WERI-Rb-1 (cell line): ENCODE measurements at regions not wholly inside any gene's neighbourhood (a gene's known extent, or its start where the extent isn't known, plus 50 kb on each side); places are given as distances from the start of the nearest gene placed in this dataset.

ENCODE experiments used
- DNase-seq: peaks from one replicate; pipeline ENCODE4 v3.0.0-alpha.2; 2020
- H3K27ac ChIP-seq: fragments of 250-450 bp; sonication (Bioruptor Pico); 2 replicates; pipeline ENCODE4 v1.5.1; 2020; ENCODE audit warnings: mild to moderate bottlenecking, moderate library complexity
- H3K27me3 ChIP-seq: fragments of 250-450 bp; sonication (Bioruptor Pico); 2 replicates; pipeline ENCODE4 v1.5.1; 2021; ENCODE audit warnings: mild to moderate bottlenecking, low read depth, moderate library complexity; ENCODE audit not compliant: insufficient read depth, severe bottlenecking
- H3K36me3 ChIP-seq: fragments of 250-450 bp; sonication (Bioruptor Pico); 2 replicates; pipeline ENCODE4 v1.5.1; 2020; ENCODE audit warnings: mild to moderate bottlenecking, moderate library complexity
- H3K4me3 ChIP-seq: 2 replicates; pipeline ENCODE4 v1.5.1; 2011; ENCODE audit warnings: low read depth, mild to moderate bottlenecking, control low read depth, low read length
- H3K9me3 ChIP-seq: fragments of 250-450 bp; sonication (Bioruptor Pico); 2 replicates; pipeline ENCODE4 v1.5.1; 2021; ENCODE audit warnings: mild to moderate bottlenecking, moderate library complexity; ENCODE audit not compliant: severe bottlenecking
- CTCF ChIP-seq: IDR thresholded peaks from 2 replicates; pipeline ENCODE4 v1.5.1; 2011; ENCODE audit warnings: low read depth, mild to moderate bottlenecking, control low read depth, inconsistent platforms, low read length

- Histone ChIP-seq H3K4me3 (no peak overlapping the region), H3K27ac (no peak overlapping the region), H3K27me3 (no peaks in the 10 kb centered on the region), H3K36me3 (no peaks in the 10 kb centered on the region), H3K9me3 (no peaks in the 10 kb centered on the region)
- TF ChIP-seq CTCF, result no peak
- DNase-seq, result no peak
Observed at GRCh38 chr13:76719955-76720354, 166.2 kb downstream of the KCTD12 start.

GRCh38 chr13:76717092-76717491 is 169.1 kb downstream of the KCTD12 start:
- TF ChIP-seq CTCF, result no peak
- Histone ChIP-seq H3K4me3 (no peak overlapping the region), H3K27me3 (no peaks in the 10 kb centered on the region), H3K27ac (no peak overlapping the region), H3K36me3 (no peaks in the 10 kb centered on the region), H3K9me3 (no peaks in the 10 kb centered on the region)
- no peak for DNase-seq

GRCh38 chr13:76715621-76716020 is 170.6 kb downstream of the KCTD12 start:
- DNase-seq, result no peak
- Histone ChIP-seq H3K27ac (no peak overlapping the region), H3K4me3 (no peak overlapping the region), H3K36me3 (no peaks in the 10 kb centered on the region), H3K9me3 (no peaks in the 10 kb centered on the region), H3K27me3 (no peaks in the 10 kb centered on the region)
- TF ChIP-seq CTCF, result no peak

- TF ChIP-seq CTCF, result no peak
- Histone ChIP-seq H3K27ac (no peak overlapping the region), H3K4me3 (no peak overlapping the region), H3K27me3 (no peaks in the 10 kb centered on the region), H3K9me3 (no peaks in the 10 kb centered on the region), H3K36me3 (no peaks in the 10 kb centered on the region)
- DNase-seq, result no peak
Observed at GRCh38 chr13:76715075-76715474, 171.1 kb downstream of the KCTD12 start.

- Histone ChIP-seq H3K27me3 (no peaks in the 10 kb centered on the region), H3K9me3 (no peaks in the 10 kb centered on the region), H3K36me3 (no peaks in the 10 kb centered on the region), H3K4me3 (no peak overlapping the region), H3K27ac (no peak overlapping the region)
- no peak for DNase-seq
- TF ChIP-seq CTCF, result no peak
Observed at GRCh38 chr13:76713280-76713679, 172.9 kb downstream of the KCTD12 start.

GRCh38 chr13:76711550-76712182 is 174.5 kb downstream of the KCTD12 start:
- TF ChIP-seq CTCF, result no peak
- H3K4me3 ChIP-seq, result no peak overlapping the region
- no peaks in the 10 kb centered on the region for H3K27me3 ChIP-seq
- H3K9me3 ChIP-seq, result no peaks in the 10 kb centered on the region
- DNase-seq, result no peak
- no peak overlapping the region for H3K27ac ChIP-seq
- no peaks in the 10 kb centered on the region for H3K36me3 ChIP-seq
